PFSK-1 (cell line): ENCODE measurements at regions not wholly inside any gene's neighbourhood (a gene's known extent, or its start where the extent isn't known, plus 50 kb on each side); places are given as distances from the start of the nearest gene placed in this dataset.

Experiments used
- FOXP2 ChIP-seq: optimal IDR thresholded peaks from 2 replicates; pipeline ENCODE3; 2011; ENCODE audit warnings: borderline replicate concordance, control low read depth, inconsistent platforms; ENCODE audit not compliant: insufficient read depth; ENCODE audit errors: extremely low read length, extremely low read depth
- POLR2AphosphoS5 ChIP-seq: IDR thresholded peaks from 2 replicates; pipeline ENCODE4 v1.6.1; 2012; ENCODE audit warnings: low read depth, mild to moderate bottlenecking, control low read depth, low read length, moderate library complexity
- REST ChIP-seq, 2 experiments: IDR thresholded peaks; 2 replicates each; pipeline versions ENCODE4 v1.6.1 to v1.8.0; 2011 to 2012; ENCODE audit warnings: low read depth in 2 of 2, low read length in 2 of 2, control low read depth in 1 of 2, inconsistent platforms in 1 of 2, mild to moderate bottlenecking in 1 of 2, moderate library complexity in 1 of 2; ENCODE audit not compliant: insufficient read depth in 1 of 2
- SIN3A ChIP-seq: IDR thresholded peaks from 2 replicates; pipeline ENCODE4 v1.6.1; 2012; ENCODE audit warnings: mild to moderate bottlenecking, low read length, moderate library complexity, borderline replicate concordance; ENCODE audit not compliant: insufficient read depth
- TAF1 ChIP-seq: IDR thresholded peaks from 2 replicates; pipeline ENCODE4 v1.6.1; 2012; ENCODE audit warnings: low read length, control low read depth, borderline replicate concordance; ENCODE audit not compliant: insufficient read depth

- TF ChIP-seq POLR2AphosphoS5: no peak
- no peak for TF ChIP-seq SIN3A
- TF ChIP-seq REST (IDR thresholded peaks at IDR 0.05; ENCODE audit: insufficient read depth in 1 of 2, low read depth in 2 of 2, low read length in 2 of 2): no peak
- no peak for TF ChIP-seq TAF1
- no peak for TF ChIP-seq FOXP2
These were observed 587.5 kb upstream of the ARID1B start for GRCh38 chr6:156189714-156190113.
